ENCODE measurements at regions not wholly inside any gene's neighbourhood (a gene's known extent, or its start where the extent isn't known, plus 50 kb on each side); places are given as distances from the start of the nearest gene placed in this dataset.

GRCh38 chr5:101720033-101720432 is 576.1 kb downstream of the SLCO4C1 start:
- TF ChIP-seq YY1 (IDR thresholded peaks at IDR 0.05; ENCODE audit: insufficient read depth, insufficient read length) (no peak), SUZ12 (IDR thresholded peaks at IDR 0.05; ENCODE audit: extremely low read depth, insufficient read depth, insufficient read length) (no peak)
